ENCODE measurements at regions not wholly inside any gene's neighbourhood (a gene's known extent, or its start where the extent isn't known, plus 50 kb on each side); places are given as distances from the start of the nearest gene placed in this dataset.
"Not testable (repeated sequence)": the region's sequence is repeated elsewhere in the genome, so short reads cannot be mapped to it uniquely, and the experiment has no call there.

- no peak for DNase-seq
Observed at GRCh38 chr6:121549736-121550135, 114.3 kb downstream of the GJA1 start.

- no peak for DNase-seq
Observed at GRCh38 chr6:121550491-121551010, 115.1 kb downstream of the GJA1 start.

GRCh38 chr6:121555201-121555600, 119.8 kb downstream of the GJA1 start:
- no peak for DNase-seq

- not testable (repeated sequence) for DNase-seq
Observed at GRCh38 chr6:121556149-121556548, 120.7 kb downstream of the GJA1 start.

- DNase-seq, result no peak
Observed at GRCh38 chr6:121557146-121557940, 121.9 kb downstream of the GJA1 start.

- no peak for DNase-seq
Observed at GRCh38 chr6:121559611-121560269, 124.3 kb downstream of the GJA1 start.

- no peak for DNase-seq
Observed at GRCh38 chr6:121560476-121560875, 125.0 kb downstream of the GJA1 start.

GRCh38 chr6:121563286-121563685, 127.8 kb downstream of the GJA1 start:
- no peak for DNase-seq

GRCh38 chr6:121564529-121564928, 129.1 kb downstream of the GJA1 start:
- DNase-seq, result not testable (repeated sequence)

GRCh38 chr6:121571455-121571854, 136.0 kb downstream of the GJA1 start:
- no peak for DNase-seq

- no peak for DNase-seq
Observed at GRCh38 chr6:121573481-121573880, 138.0 kb downstream of the GJA1 start.

- DNase-seq, result no peak
Observed at GRCh38 chr6:121578216-121578615, 142.8 kb downstream of the GJA1 start.

- no peak for DNase-seq
Observed at GRCh38 chr6:121579478-121579877, 144.0 kb downstream of the GJA1 start.

- DNase-seq, result no peak
Observed at GRCh38 chr6:121581327-121581726, 145.9 kb downstream of the GJA1 start.

- DNase-seq, result no peak
Observed at GRCh38 chr6:121582262-121582661, 146.8 kb downstream of the GJA1 start.

GRCh38 chr6:121584586-121585369, 149.3 kb downstream of the GJA1 start:
- DNase-seq, result no peak

- no peak for DNase-seq
Observed at GRCh38 chr6:121590438-121590837, 155.0 kb downstream of the GJA1 start.

- DNase-seq, result no peak
Observed at GRCh38 chr6:121590916-121591315, 155.5 kb downstream of the GJA1 start.

- no peak for DNase-seq
Observed at GRCh38 chr6:121592261-121592935, 157.0 kb downstream of the GJA1 start.

- no peak for DNase-seq
Observed at GRCh38 chr6:121593011-121593641, 157.7 kb downstream of the GJA1 start.

GRCh38 chr6:121594053-121594452, 158.6 kb downstream of the GJA1 start:
- DNase-seq, result no peak

- no peak for DNase-seq
Observed at GRCh38 chr6:121595646-121596045, 160.2 kb downstream of the GJA1 start.

Measured in activated CD4-positive, alpha-beta T cell treated with anti-CD3 and anti-CD28 coated beads for 48 hours (primary cell).